ENCODE measurements at regions not wholly inside any gene's neighbourhood (a gene's known extent, or its start where the extent isn't known, plus 50 kb on each side); places are given as distances from the start of the nearest gene placed in this dataset.

GRCh38 chr3:86410587-86410986 lies 580.4 kb downstream of the VGLL3 start:
- TF ChIP-seq CTCF (conservative IDR thresholded peaks at IDR 0.05): no peak
- TF ChIP-seq ZFX (IDR thresholded peaks at IDR 0.05): no peak
